ENCODE measurements at regions not wholly inside any gene's neighbourhood (a gene's known extent, or its start where the extent isn't known, plus 50 kb on each side); places are given as distances from the start of the nearest gene placed in this dataset.

GRCh38 chr12:72191761-72192160, 80.4 kb upstream of the TRHDE start:
- Histone ChIP-seq H2AFZ (ENCODE audit: low read length) (no peak overlapping the region), H3K18ac (ENCODE audit: extremely low read depth, low read length) (no peak overlapping the region), H3K27me3 (replicated peaks in 1 of 4; ENCODE audit: control insufficient read depth in 3 of 4, extremely low read depth in 1 of 4, insufficient read depth in 3 of 4, low read length in 3 of 4) (no peaks in the 10 kb centered on the region), H3K23ac (ENCODE audit: insufficient read length) (no peak overlapping the region), H3K79me1 (ENCODE audit: low read depth, low read length) (no peaks in the 10 kb centered on the region), H3K4me1 (replicated peaks in 1 of 4; ENCODE audit: control insufficient read depth in 3 of 4, insufficient read depth in 4 of 4, low read length in 3 of 4) (peaks cover 0 to 9% (median 0%) of the 10 kb centered on the region in 4 experiments; a peak in 1 of 7 replicates), H2BK20ac (ENCODE audit: low read length) (no peak overlapping the region), H3K4ac (replicated peaks; ENCODE audit: insufficient read length, low read depth, low read length) (no peak overlapping the region), H3K4me2 (ENCODE audit: insufficient read depth in 1 of 2, low read depth in 2 of 2, low read length in 2 of 2) (no peak overlapping the region), H3K9me3 (ENCODE audit: insufficient read depth in 2 of 2, low read depth in 1 of 2, low read length in 1 of 2) (no peaks in the 10 kb centered on the region), H2BK120ac (replicated peaks; ENCODE audit: low read depth, low read length) (no peak overlapping the region), H2AK5ac (ENCODE audit: low read depth, low read length) (no peak overlapping the region), H2BK5ac (ENCODE audit: low read depth, low read length) (no peak overlapping the region), H3K14ac (ENCODE audit: insufficient read length) (no peak overlapping the region), H2BK12ac (ENCODE audit: low read depth, low read length) (no peak overlapping the region), H3K4me3 (ENCODE audit: extremely low read depth in 1 of 4, insufficient read depth in 2 of 4, low read depth in 3 of 4, low read length in 4 of 4) (no peak overlapping the region), H3K27ac (ENCODE audit: low read depth, low read length) (no peak overlapping the region), H3K56ac (replicated peaks; ENCODE audit: insufficient read length, low read depth, low read length) (no peak overlapping the region), H4K91ac (replicated peaks; ENCODE audit: insufficient read length, low read length) (no peak overlapping the region), H3K23me2 (ENCODE audit: low read depth, low read length) (no peaks in the 10 kb centered on the region), H3K9ac (replicated peaks in 1 of 4; ENCODE audit: extremely low read depth in 1 of 4, low read depth in 3 of 4, low read length in 3 of 4) (no peak overlapping the region), H3K79me2 (ENCODE audit: control insufficient read depth in 1 of 2, insufficient read depth in 2 of 2, low read length in 2 of 2) (no peaks in the 10 kb centered on the region), H3K36me3 (ENCODE audit: control insufficient read depth in 2 of 4, insufficient read depth in 4 of 4, low read length in 3 of 4) (no peaks in the 10 kb centered on the region), H4K8ac (ENCODE audit: extremely low read depth, insufficient read depth, low read length) (no peak overlapping the region), H2BK15ac (ENCODE audit: low read length) (no peak overlapping the region), H4K20me1 (replicated peaks in 1 of 2; ENCODE audit: control insufficient read depth in 1 of 2, insufficient read depth in 2 of 2, low read length in 2 of 2) (no peaks in the 10 kb centered on the region), H4K5ac (ENCODE audit: insufficient read length, low read depth, low read length) (no peak overlapping the region)
- POLR2A ChIA-PET (ENCODE audit: partially characterized antibody), result no interaction called here
- DNase-seq (ENCODE audit: low read depth in 1 of 2, low spot score in 2 of 2) (no peak), FAIRE-seq (no peak)
- TF ChIP-seq CBX8 (IDR thresholded peaks at IDR 0.05; ENCODE audit: borderline replicate concordance, low read depth, low read length) (no peak), SRF (IDR thresholded peaks at IDR 0.05; ENCODE audit: low read depth, low read length) (no peak), E2F6 (IDR thresholded peaks at IDR 0.05) (no peak), SIX5 (IDR thresholded peaks at IDR 0.05; ENCODE audit: low read depth, low read length) (no peak)
- WGBS, 2 experiments (ENCODE audit: extremely low coverage in 1 of 2, insufficient coverage in 1 of 2, insufficient read length in 1 of 2, insufficient replicate concordance in 2 of 2, low coverage in 1 of 2, low lambda C conversion rate in 2 of 2, missing lambda C conversion rate in 1 of 2), result 89% methylated on average over 1 of the region's 1 CpG; no CpG with 5 or more reads in 1 of the 2 experiments
- CTCF ChIA-PET (ENCODE audit: partially characterized antibody), result no interaction called here

All from H1 (cell line).